NCI-H446 treated with DMSO at 0.1 percent for 48 hours (cell line): ENCODE measurements at regions not wholly inside any gene's neighbourhood (a gene's known extent, or its start where the extent isn't known, plus 50 kb on each side); places are given as distances from the start of the nearest gene placed in this dataset.

Experiments
- DNase-seq: peaks from one replicate; lab custom pipeline; 2025; lab: John Stamatoyannopoulos, UW

DNA sequence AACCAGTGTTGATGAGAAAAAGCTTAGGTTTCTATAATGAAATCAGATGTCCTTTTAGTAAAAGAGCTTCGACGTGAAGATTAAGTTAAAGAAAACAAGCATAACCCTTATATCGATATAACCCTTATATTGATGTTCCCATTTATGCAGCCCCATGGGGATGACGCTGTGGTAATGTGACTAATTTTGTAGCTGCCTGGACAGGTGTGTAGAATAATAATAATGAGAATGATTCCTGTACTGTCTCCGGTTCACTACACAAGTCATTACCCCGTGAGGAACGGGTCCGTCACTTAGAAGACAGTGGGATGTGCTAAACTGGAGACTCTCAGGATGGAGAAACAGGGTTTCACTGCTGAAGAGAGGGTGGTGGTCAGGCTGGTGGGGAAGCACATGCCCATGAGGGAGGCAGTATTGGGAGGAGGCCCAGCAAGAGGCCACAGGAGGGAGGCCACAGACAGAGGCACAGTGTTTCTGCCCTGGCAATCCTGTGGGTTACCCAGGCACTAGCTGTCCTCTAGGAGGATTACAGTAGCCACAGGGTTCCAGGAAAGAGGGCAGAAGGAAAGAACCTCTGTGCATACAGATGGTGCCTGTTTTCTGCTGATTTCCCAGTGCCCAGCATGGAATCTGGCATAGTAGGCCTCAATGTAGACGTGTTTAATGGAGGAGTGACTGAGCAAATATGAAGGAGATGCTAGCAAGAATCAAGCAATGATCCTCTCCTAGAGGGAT lies 191.1 kb upstream of the TSC22D2 start:
- peak; percentile 64 for DNase-seq

DNA sequence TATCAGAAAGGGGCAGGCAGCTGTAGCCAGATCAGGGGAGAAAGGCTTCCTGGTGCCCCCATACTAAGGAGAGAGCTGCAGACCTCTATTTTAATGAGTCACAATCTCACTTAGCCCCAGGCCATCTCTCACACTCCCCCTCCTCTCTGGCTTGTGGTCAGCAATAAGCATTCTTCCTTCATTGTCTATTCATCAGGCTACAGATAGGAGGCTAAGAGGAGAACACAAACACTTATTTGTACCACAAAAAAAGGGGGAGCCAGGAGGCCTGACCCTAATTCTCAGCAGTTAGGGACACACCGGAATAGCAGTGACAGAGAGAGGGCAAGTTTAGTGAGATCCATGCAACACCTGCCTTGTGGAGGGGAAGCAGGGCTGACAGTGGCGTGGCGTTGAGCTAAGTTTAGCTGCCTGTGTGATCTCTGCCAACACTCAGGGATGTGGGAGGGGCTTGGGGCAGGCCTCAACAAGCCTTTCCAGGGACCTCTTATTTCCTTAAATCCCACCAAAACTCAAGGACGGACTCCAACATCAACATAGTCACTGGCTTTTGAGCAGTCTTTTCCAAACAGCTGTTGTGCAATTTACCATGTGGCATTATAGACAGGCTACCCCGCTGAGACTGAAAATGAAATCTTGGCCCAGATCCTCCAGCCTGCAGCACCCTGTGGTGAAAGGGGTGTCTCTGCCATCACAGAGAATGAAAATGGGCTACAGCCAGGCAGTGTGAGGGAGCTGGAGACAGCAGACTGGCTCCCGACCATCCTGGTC lies 191.9 kb upstream of the TSC22D2 start:
- DNase-seq = peak; percentile 100

DNA sequence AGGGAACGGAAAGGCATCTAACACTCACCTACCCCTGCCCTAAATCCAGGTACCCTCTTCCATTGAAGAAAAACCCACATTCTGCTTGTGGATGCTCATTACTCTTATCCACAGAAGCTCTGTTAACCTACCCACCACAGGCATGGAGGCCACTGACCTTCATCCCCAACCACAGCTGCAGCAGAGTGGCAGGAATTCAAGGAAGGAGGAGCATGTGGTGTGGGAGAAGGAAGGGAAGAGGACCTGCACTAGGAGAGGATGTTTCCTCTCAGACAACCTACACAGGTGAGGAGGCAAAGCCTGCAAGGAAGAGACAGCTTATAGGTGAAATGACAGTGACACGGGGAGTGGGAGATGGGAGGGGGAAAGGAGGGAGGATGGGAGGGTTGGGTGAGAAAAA lies 192.5 kb upstream of the TSC22D2 start:
- DNase-seq = no peak

DNA sequence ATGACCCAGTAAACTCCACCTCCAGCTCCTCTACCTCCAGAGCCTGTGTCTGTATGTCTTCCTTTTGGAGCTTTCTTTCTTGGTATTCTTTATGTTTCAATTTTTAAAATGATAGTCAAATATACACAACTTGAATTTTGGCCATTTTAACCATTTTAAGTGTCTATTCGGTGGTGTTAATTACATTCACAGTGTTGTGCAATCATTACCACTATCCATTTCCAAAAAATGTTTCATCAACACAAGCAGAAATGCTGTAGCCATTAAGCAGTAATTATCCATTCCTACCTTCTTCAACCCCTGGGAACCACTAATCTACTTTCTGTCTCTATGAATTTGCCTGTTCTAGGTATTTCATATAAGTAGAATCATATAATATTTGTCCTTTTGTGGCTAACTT lies 194.5 kb upstream of the TSC22D2 start:
- DNase-seq = no peak

DNA sequence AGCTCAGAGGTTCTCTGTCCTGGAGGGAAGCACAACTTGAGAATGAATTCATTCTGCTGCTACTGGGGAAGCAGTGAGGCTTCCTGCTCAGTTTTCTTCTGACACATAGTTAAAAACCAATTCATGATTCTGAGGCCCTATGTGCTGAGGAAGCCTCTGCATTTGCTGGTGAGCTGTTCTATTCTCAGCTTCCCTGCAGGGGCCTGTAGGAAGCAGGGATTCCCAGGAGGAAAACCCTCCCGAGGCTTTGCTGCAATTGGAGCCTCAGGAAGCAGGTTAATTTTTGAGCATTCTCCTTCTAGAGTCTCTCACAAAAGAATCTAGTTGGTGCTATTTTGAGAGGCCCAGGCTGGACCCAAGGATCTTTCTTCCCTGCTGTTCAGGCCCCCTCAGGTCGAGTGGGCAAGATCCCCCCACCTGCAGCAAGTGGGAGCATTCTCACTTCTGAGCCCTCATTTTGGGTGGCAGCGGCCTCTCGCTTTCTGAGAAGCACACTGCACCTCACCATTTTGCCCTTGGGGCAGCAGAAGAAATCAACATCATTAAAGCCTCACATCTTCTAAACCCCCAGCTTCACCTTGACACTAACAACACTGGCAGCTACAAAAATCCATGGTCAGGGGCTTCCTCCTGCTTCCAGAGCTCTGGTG lies 197.5 kb upstream of the TSC22D2 start:
- DNase-seq = no peak

DNA sequence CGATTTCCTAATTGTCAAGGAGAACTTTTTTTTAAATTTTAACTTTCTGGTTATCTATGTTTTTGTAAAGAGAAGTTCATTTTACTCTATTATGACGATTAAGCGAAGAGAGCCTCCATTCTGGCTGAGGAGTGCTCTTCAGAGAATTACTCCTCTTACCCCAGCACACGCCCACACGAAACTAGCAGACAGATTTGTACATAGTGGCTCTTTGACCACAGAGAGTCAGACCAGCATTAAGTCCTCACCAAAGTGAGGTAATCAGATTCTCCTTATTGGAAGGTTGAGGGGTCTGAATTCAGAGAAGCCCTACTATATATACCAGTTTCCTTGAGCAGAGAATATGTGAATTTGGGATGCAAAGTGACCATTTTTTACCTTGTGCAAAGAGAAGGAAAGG lies 204.8 kb upstream of the TSC22D2 start:
- no peak for DNase-seq

DNA sequence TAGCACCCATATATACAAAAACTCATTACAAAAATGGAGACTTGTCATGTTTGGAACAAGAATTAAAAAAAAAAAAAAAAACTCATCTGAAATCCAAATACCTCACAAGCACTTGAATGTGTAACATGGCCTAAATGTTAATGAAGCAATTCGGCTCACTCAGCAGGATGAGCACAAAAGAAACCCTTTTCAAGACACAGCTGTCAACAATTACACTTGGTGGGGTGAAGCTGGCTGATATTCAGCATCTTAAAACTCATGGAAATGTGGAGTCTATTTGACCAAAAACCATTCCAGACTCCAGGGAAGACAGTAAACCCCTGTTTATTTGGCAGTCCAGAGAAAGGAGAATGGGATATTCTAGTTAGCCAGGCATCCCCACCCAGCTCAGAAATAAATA lies 205.4 kb upstream of the TSC22D2 start:
- DNase-seq = peak; percentile 91

DNA sequence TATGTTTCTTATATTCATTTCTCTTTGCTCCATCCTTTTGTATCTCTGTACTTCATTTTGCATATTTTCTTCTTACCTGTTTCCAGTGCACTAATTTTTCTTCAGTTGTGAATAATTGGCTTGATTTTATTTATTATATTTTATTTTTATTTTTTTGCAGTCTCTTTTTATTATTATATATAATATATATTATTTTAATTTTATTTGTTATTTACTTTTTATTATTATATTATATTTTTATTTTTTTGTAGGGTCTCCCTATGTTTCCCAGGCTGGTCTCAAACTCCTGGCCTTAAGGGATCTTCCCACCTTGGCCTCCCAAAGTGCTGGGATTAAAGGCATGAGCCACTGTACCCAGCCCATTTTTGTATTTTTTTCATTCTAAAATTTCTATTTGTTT lies 213.1 kb upstream of the TSC22D2 start:
- DNase-seq = no peak

DNA sequence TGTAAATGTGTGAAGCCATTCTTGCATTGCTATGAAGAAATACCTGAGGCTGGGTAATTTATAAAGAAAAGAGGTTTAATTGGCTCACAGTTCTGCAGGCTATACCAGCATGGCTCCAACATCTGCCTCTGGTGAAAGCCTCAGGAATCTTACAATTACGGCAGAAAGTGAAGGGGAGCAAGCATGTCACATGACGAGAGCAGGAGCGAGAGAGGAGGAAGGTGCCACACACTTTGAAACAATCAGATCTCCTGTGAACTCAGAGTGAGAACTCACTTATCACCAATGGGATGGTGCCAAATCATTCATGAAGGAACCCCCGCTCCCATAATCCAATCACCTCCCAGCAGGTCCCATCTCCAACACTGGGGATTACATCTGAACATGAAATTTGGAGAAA lies 213.6 kb upstream of the TSC22D2 start:
- DNase-seq = no peak

DNA sequence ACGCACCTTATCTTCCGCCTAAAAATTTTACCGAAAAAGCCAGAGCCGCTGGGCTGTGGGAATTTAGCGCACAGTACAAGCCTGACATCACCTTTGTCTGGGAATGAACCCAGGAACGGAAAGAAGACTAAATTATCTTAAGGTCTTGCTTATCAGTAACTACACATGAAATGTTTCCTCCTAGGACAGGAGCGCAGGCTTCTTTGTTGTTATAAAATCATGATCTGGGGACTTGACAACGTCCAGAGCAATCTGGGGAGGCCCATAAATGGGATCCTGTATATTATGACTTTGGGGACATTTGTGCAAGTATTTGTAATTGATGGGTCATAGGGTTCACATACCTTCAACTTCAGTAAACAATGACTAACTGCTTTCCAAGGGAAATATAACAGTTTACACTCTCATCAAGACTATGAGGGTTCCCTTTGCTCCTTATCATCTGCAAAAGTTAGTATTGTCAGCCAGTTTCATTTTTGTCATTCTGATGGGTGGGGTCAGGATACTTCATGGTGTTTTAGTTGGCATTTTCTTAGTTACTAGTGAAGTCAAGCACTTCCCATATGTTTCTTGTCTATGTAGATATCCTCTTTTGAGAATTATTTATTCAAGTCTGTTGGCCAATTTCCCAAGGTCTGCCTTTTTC lies 213.9 kb upstream of the PFN2 start:
- no peak for DNase-seq

DNA sequence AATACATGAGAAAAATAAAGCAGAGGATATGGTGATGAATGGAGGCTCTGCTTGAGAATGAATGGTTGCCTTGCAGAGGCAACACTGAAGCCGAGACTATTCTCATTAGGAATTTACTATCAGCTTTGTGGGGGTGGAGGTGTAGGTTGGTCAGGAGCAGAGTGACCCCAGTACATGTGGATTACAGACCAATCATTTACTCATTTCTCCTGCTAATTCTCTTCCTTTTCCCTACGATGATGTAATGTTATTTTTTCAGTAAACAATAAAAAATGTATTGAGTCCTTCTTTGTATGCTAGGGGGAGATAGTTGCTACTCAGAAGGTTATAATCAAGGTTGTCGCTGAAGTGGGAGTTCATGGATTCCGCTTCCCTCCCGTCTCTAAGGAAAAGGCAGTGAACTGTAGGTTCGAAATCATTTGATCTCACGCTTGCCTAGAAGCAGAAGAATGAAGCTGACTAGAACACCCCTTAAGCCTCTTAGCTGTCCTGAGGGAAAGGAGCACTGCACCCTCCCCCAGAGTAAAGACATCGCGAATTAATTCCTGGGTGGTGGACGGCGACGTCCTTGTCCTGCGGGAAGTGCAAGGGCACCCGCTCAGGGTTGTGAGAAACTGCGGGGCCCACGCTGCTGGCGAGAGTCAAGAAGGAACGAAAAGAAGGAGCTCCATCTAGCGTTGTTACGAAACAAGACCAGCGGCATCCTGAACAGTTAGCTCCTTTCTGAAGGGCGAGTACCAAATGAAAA lies 213.2 kb upstream of the PFN2 start:
- peak; percentile 80 for DNase-seq

DNA sequence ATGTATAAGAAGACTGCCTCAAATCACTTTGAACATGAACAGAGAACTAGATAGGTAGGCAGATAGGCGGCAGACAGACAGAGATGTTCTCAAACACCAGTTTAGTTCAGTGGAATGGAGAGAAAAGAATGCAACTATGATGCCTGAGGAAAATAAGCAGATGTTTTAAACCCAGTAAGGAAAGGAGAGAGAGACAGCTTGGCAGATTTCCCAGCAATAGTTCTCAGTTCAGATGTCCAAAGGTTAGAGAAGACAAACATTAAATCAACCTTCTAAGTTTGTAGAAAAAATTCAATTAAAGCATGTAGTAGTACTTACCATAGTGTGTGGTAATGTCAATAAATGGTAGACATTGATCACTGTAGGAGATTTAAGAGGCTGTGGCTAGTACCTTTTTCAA lies 209.6 kb upstream of the PFN2 start:
- DNase-seq = peak; percentile 81

DNA sequence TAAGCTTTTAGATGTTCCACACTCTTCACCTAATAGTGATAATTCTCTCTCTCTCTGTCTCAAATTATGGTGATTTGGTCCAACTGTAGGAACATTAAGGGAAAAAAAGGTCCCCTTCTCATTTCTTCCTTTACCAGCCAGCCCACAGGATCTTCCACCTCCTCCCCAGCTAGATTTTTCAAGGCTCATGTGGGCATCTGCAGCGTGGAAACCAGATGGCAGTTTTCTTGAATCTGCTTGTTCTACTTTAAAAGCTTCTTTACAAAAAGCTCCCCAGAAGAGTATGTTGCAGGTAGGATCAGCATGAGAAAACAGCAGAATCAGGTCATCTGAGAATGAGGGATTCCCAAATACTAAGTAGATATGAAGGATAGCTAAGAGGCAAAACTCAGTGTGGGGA lies 208.6 kb upstream of the PFN2 start:
- no peak for DNase-seq

DNA sequence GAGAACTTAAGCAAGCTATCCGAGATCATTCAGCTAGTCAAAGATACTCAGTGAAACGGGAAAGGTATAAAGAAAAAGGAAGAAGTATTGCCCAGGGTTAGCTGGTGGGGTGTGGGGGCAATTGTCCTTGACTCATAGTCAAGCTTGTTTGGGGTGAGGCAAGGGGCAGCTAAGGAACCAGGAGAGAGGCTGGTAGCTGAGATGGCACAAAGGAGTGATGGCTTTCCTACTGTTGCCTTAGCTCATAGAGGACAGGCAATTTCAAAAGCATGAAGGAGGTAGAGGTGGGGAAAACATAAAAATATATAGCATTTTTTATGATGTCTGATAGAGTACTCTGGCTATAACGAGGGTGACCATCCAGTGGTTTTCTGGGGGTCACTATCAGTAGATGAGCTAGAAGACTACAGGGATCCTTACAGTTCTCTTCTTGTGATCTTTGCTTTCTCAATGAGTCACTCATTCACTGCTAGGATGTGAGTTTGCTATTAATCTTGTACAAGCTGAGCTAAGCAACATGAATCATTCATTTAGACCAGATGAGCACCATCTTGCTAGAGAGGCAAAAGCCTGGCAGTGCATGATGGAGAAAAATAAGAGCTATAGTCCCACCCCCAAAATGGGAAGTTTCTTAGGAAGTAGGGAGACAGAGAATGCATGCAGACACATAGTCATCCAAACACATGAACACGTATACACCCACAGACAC lies 207.1 kb upstream of the PFN2 start:
- DNase-seq = no peak

DNA sequence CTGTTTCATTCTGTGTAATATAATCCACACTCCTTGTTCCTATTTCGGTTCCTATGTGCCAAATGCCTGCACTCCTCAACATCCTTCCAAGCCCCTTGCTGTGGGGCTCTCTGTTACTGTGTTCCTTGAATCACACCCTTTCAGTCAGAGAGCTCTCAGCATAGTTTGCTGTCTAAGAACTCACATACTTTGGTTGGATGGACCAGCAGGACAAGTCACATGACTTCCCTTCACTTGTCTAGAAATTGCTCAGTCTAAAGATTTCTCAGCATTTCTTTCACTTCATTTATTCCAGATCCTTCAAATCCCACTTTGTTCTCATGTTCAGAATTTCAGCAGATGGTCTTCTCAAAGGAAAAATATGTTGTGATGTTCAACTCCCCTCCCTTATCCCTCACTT lies 203.5 kb upstream of the PFN2 start:
- no peak for DNase-seq

DNA sequence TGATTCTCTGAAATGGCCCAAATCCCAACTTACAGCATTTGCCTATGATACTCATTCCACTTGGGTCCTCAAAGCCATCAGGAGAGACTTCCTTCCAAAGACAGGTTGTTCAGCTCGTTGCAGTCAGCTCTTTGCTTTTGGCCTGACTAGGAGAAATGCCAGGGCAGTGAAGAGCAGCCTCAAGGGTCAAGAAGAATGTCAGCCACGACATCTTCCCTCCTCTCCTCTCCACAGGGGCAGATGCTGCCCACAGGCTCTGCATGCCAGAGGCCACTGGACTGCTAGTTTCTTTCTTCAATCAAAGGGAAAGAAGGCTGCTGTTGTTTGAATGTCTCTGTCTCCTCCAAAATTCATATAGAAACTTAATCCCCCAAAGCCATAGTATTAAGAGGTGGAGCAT lies 201.7 kb upstream of the PFN2 start:
- no peak for DNase-seq

DNA sequence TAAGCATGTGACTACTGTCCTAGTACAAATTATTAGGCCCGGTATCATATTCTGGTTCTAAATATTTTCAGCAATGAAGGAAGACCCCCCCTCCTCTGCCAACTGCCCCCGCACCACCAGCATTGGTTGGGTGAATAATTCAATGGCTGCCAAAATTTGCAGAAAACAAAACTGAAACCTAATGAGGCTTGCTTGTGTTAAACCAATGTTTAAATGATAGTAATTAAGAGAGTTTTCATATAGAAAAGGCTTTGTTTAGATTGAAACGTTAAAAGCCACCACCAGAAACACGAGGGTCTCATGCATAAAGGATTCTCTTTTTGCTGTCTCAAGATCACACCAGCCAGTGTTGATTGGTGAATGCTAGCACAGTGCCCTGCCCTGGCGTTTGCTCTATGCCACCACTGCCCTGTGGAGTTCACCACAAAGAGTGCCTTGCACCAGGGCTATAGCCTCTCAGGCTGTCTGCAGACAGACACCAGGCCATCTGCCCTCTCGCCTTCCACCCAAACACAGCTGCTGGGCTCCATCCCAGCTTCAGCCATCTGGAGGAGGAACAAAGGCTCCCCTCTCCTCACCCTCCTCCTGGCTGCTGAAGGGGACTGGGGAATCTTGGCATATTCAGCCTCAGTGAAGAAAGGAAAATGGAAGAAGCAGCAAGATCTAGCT lies 200.3 kb upstream of the PFN2 start:
- peak; percentile 96 for DNase-seq

DNA sequence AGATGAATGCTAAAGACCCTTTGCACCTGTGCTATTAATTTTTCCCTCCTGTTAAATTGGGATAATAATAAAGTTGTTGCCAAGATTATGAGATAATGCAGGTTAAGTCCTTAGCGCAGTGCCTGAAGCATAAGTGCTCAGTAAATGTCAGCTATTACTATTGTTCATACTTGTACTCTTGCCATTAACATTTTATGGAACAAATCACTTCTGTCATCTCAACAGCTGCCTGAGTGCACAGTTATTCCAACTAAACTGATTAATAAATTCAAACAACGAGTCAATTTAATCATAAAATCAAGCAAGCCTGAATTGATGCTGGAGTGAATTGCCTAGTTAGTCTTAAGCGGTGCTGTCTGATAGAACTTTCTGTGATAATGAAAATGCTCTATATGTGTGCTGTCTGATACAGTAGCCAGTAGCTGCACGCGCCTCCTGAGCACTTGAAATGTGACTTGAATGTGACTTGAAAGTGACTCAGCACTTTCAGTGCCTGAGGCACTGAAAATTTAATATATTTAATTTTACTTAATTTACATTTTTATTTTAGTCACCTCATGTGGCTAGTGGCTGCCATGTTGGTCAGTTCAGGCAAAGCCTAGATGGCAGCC lies 198.7 kb upstream of the PFN2 start:
- DNase-seq = peak; percentile 54

DNA sequence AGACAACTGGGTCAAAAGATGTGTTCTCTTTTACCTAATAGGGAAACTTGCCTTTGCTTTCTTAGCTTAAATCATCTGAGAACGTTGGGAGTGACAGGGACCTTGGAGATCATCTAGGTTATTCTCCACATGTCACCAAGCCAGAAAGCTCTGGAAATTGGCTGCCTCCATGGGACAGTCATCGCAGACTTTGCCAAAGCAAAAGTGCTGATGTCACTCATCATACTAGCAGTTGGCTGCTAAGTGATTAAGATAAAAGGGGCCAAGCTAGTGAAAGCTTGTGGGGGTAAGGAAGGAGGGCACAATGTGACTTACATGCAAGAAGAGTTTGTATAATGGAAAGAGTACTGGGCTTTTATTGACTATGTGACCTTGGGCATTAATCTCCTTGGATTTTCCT lies 198.0 kb upstream of the PFN2 start:
- DNase-seq = peak; percentile 89

DNA sequence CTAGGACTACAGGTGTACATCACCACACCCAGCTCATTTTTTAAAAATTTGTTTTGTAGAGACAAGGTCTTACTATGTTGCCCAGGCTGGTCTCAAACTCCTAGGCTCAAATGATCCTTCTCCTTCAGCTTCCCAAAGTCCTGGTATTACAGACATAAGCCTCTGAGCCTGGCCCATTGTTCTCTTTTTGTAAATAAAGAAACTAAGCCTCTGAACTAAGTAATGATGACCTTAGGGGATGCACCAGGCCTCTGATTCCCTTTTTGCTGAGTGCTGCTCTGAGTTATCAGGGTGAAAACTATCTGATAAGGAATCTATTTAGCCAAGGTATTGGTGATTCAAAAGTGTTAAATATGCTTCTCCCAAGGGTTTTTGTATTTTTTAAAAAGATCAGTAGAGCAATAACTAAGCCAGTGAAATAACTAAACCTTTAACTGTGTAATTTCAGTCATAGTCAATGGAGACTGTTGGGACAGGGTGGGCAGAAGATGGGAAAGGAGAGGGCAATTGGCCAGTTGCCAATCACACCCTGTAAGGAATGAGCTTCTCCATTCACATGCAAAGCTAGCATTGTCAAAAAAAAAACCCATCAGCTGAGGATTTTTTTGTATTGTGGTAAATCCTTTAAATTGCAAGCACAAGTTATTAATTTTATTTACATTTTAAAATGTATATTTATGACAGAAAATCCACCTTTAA lies 194.8 kb upstream of the PFN2 start:
- DNase-seq = no peak
